ENCODE measurements at regions not wholly inside any gene's neighbourhood (a gene's known extent, or its start where the extent isn't known, plus 50 kb on each side); places are given as distances from the start of the nearest gene placed in this dataset.

GRCh38 chr10:130808243-130808642, 503.3 kb downstream of the TCERG1L start:
- intact Hi-C loops (cut with micrococcal nuclease) = no loop called here
- no peak overlapping the region for H3K27ac Mint-ChIP-seq
- ChIA-PET CTCF (no interaction called here), POLR2A (no interaction called here)
- no peak overlapping the region for H3K4me3 Mint-ChIP-seq
- TF ChIP-seq CTCF (IDR thresholded peaks at IDR 0.05) = no peak
- ATAC-seq (no peak), DNase-seq (no peak)
- no peaks in the 10 kb centered on the region for H3K9me3 Mint-ChIP-seq
- H3K36me3 Mint-ChIP-seq (ENCODE audit: low read depth) = no peaks in the 10 kb centered on the region
- H3K27me3 Mint-ChIP-seq = no peaks in the 10 kb centered on the region
- H3K4me1 Mint-ChIP-seq (ENCODE audit: low read depth) = no peaks in the 10 kb centered on the region

- H3K4me3 Mint-ChIP-seq = no peak overlapping the region
- H3K4me1 Mint-ChIP-seq (ENCODE audit: low read depth) = no peaks in the 10 kb centered on the region
- no peak for TF ChIP-seq CTCF (IDR thresholded peaks at IDR 0.05)
- CTCF ChIA-PET = no interaction called here
- no peak overlapping the region for H3K27ac Mint-ChIP-seq
- H3K36me3 Mint-ChIP-seq (ENCODE audit: low read depth) = no peaks in the 10 kb centered on the region
- DNase-seq (no peak), ATAC-seq (no peak)
- H3K9me3 Mint-ChIP-seq = no peaks in the 10 kb centered on the region
- no peaks in the 10 kb centered on the region for H3K27me3 Mint-ChIP-seq
- POLR2A ChIA-PET = no interaction called here
- intact Hi-C loops (cut with micrococcal nuclease) = no loop called here
Observed at GRCh38 chr10:130808686-130809085, 502.8 kb downstream of the TCERG1L start.

GRCh38 chr10:130809181-130809580, 502.3 kb downstream of the TCERG1L start:
- no peak for ATAC-seq
- no peak for DNase-seq
- ChIA-PET CTCF (no interaction called here), POLR2A (no interaction called here)
- H3K9me3 Mint-ChIP-seq = no peaks in the 10 kb centered on the region
- H3K4me1 Mint-ChIP-seq (ENCODE audit: low read depth) = no peaks in the 10 kb centered on the region
- no peak overlapping the region for H3K4me3 Mint-ChIP-seq
- intact Hi-C loops (cut with micrococcal nuclease) = no loop called here
- no peak for TF ChIP-seq CTCF (IDR thresholded peaks at IDR 0.05)
- no peaks in the 10 kb centered on the region for H3K27me3 Mint-ChIP-seq
- no peak overlapping the region for H3K27ac Mint-ChIP-seq
- no peaks in the 10 kb centered on the region for H3K36me3 Mint-ChIP-seq (ENCODE audit: low read depth)

- Mint-ChIP-seq H3K27me3 (no peaks in the 10 kb centered on the region), H3K36me3 (ENCODE audit: low read depth) (no peaks in the 10 kb centered on the region), H3K27ac (no peak overlapping the region), H3K9me3 (no peaks in the 10 kb centered on the region), H3K4me1 (ENCODE audit: low read depth) (no peaks in the 10 kb centered on the region), H3K4me3 (no peak overlapping the region)
- ChIA-PET POLR2A (no interaction called here), CTCF (no interaction called here)
- ATAC-seq (no peak), DNase-seq (peak; percentile 4)
- intact Hi-C loops (cut with micrococcal nuclease) = no loop called here
- TF ChIP-seq CTCF (IDR thresholded peaks at IDR 0.05) = no peak
Observed at GRCh38 chr10:130809761-130810515, 501.6 kb downstream of the TCERG1L start.

GRCh38 chr10:130810856-130811255, 500.7 kb downstream of the TCERG1L start:
- no peaks in the 10 kb centered on the region for H3K36me3 Mint-ChIP-seq (ENCODE audit: low read depth)
- H3K4me3 Mint-ChIP-seq = no peak overlapping the region
- ATAC-seq = no peak
- H3K4me1 Mint-ChIP-seq (ENCODE audit: low read depth) = no peaks in the 10 kb centered on the region
- ChIA-PET CTCF (no interaction called here), POLR2A (no interaction called here)
- H3K9me3 Mint-ChIP-seq = no peaks in the 10 kb centered on the region
- no peak for TF ChIP-seq CTCF (IDR thresholded peaks at IDR 0.05)
- H3K27ac Mint-ChIP-seq = no peak overlapping the region
- intact Hi-C loops (cut with micrococcal nuclease) = no loop called here
- no peaks in the 10 kb centered on the region for H3K27me3 Mint-ChIP-seq
- no peak for DNase-seq

Measured in activated CD8-positive, alpha-beta T cell treated with anti-CD3 and anti-CD28 coated beads for 36 hours (primary cell).